PFSK-1 (cell line): ENCODE measurements at regions not wholly inside any gene's neighbourhood (a gene's known extent, or its start where the extent isn't known, plus 50 kb on each side); places are given as distances from the start of the nearest gene placed in this dataset.

ENCODE experiments used
- FOXP2 ChIP-seq: optimal IDR thresholded peaks from 2 replicates; pipeline ENCODE3; 2011; ENCODE audit warnings: borderline replicate concordance, control low read depth, inconsistent platforms; ENCODE audit not compliant: insufficient read depth; ENCODE audit errors: extremely low read length, extremely low read depth
- POLR2AphosphoS5 ChIP-seq: IDR thresholded peaks from 2 replicates; pipeline ENCODE4 v1.6.1; 2012; ENCODE audit warnings: low read depth, mild to moderate bottlenecking, control low read depth, low read length, moderate library complexity
- REST ChIP-seq, 2 experiments: IDR thresholded peaks; 2 replicates each; pipeline versions ENCODE4 v1.6.1 to v1.8.0; 2011 to 2012; ENCODE audit warnings: low read depth in 2 of 2, low read length in 2 of 2, control low read depth in 1 of 2, inconsistent platforms in 1 of 2, mild to moderate bottlenecking in 1 of 2, moderate library complexity in 1 of 2; ENCODE audit not compliant: insufficient read depth in 1 of 2
- SIN3A ChIP-seq: IDR thresholded peaks from 2 replicates; pipeline ENCODE4 v1.6.1; 2012; ENCODE audit warnings: mild to moderate bottlenecking, low read length, moderate library complexity, borderline replicate concordance; ENCODE audit not compliant: insufficient read depth
- TAF1 ChIP-seq: IDR thresholded peaks from 2 replicates; pipeline ENCODE4 v1.6.1; 2012; ENCODE audit warnings: low read length, control low read depth, borderline replicate concordance; ENCODE audit not compliant: insufficient read depth

- TF ChIP-seq POLR2AphosphoS5 = no peak
- no peak for TF ChIP-seq SIN3A
- TF ChIP-seq FOXP2 = no peak
- TF ChIP-seq TAF1 = no peak
- TF ChIP-seq REST (IDR thresholded peaks at IDR 0.05; ENCODE audit: insufficient read depth in 1 of 2, low read depth in 2 of 2, low read length in 2 of 2) = no peak
Measured at GRCh38 chr20:16113736-16114135, 459.5 kb downstream of the KIF16B start.

- no peak for TF ChIP-seq TAF1
- no peak for TF ChIP-seq REST (IDR thresholded peaks at IDR 0.05; ENCODE audit: insufficient read depth in 1 of 2, low read depth in 2 of 2, low read length in 2 of 2)
- TF ChIP-seq SIN3A = no peak
- TF ChIP-seq FOXP2 = no peak
- no peak for TF ChIP-seq POLR2AphosphoS5
Measured at GRCh38 chr20:16111852-16112412, 461.3 kb downstream of the KIF16B start.

- TF ChIP-seq FOXP2 (no peak), SIN3A (no peak), TAF1 (no peak), POLR2AphosphoS5 (no peak), REST (IDR thresholded peaks at IDR 0.05; ENCODE audit: insufficient read depth in 1 of 2, low read depth in 2 of 2, low read length in 2 of 2) (no peak)
Measured at GRCh38 chr20:16111172-16111832, 461.9 kb downstream of the KIF16B start.

- TF ChIP-seq POLR2AphosphoS5 (no peak), SIN3A (no peak), REST (IDR thresholded peaks at IDR 0.05; ENCODE audit: insufficient read depth in 1 of 2, low read depth in 2 of 2, low read length in 2 of 2) (no peak), TAF1 (no peak), FOXP2 (no peak)
Measured at GRCh38 chr20:16107172-16107870, 465.9 kb downstream of the KIF16B start.
